K562 (cell line): ENCODE measurements at regions not wholly inside any gene's neighbourhood (a gene's known extent, or its start where the extent isn't known, plus 50 kb on each side); places are given as distances from the start of the nearest gene placed in this dataset.

Experiments used
- ATAC-seq: fragments of 200-7000 bp; cut with Tn5 transposase; 3 replicates; pipeline ENCODE4 v1.9.1; 2020; ENCODE audit warnings: moderate library complexity
- BruUV-seq: library from RNA; stranded (reverse); fragments of 400-500 nt; replicated peaks from 2 replicates; lab custom pipeline; 2021; lab: Mats Ljungman, UMichigan
- CTCF ChIA-PET: fragments of 300-600 bp; formaldehyde crosslinking; extraction: SDS; loops from one replicate; lab custom pipeline; 2021; ENCODE audit warnings: low intra/inter-chr PET ratio; lab: Yijun Ruan, JAX
- POLR2A ChIA-PET: fragments of 300-600, 350-650 bp; sonication (Branson Sonifier 250); formaldehyde crosslinking; extraction: SDS; loops from one replicate; lab custom pipeline; 2021; ENCODE audit warnings: antibody characterized with exemption, inconsistent platforms; lab: Yijun Ruan, JAX
- DNase-seq, 4 experiments: peaks; one replicate each; pipeline versions ENCODE4 v3.0.0 to v3.0.0-alpha.2; 2011 to 2018; ENCODE audit warnings: low spot score in 3 of 4, mixed read lengths in 3 of 4; ENCODE audit errors: extremely low read depth in 1 of 4
- FAIRE-seq: peaks from 2 replicates; lab custom pipeline; 2011; peaks lifted over from hg19 to GRCh38; lab: Jason Lieb, UNC
- H2AFZ ChIP-seq: 2 replicates; pipeline ENCODE4 v1.6.0; 2011; ENCODE audit warnings: low read depth, low read length, control low read depth, inconsistent platforms
- H3K27ac ChIP-seq: fragments of 200-600 bp; 3 replicates; pipeline ENCODE4 v1.8.0; 2011; ENCODE audit warnings: low read depth, mild to moderate bottlenecking, control low read depth, inconsistent platforms, low read length, moderate library complexity, mixed read lengths; ENCODE audit errors: extremely low read depth
- H3K27me3 ChIP-seq, 2 experiments: fragments of 300-600 bp in 1 of 2; 2 replicates in 1 of 2; 3 replicates in 1 of 2; pipeline versions ENCODE4 v1.6.0 to v1.8.0; 2011; ENCODE audit warnings: inconsistent platforms in 2 of 2, low read length in 2 of 2, mild to moderate bottlenecking in 1 of 2, mixed read lengths in 1 of 2, moderate library complexity in 1 of 2; ENCODE audit not compliant: control insufficient read depth in 2 of 2, insufficient read depth in 2 of 2
- H3K36me3 ChIP-seq: fragments of 300-600 bp; 3 replicates; pipeline ENCODE4 v1.8.0; 2011; ENCODE audit warnings: mild to moderate bottlenecking, low read length, inconsistent platforms; ENCODE audit not compliant: control insufficient read depth, insufficient read depth
- H3K4me1 ChIP-seq, 2 experiments: fragments of 200-600 bp in 1 of 2; replicated peaks in 1 of 2; 2 replicates in 1 of 2; 3 replicates in 1 of 2; pipeline versions ENCODE4 v1.5.1 to v1.8.0; 2011; ENCODE audit warnings: inconsistent platforms in 2 of 2, low read length in 2 of 2, mild to moderate bottlenecking in 1 of 2, mixed read lengths in 1 of 2, moderate library complexity in 1 of 2; ENCODE audit not compliant: control insufficient read depth in 2 of 2, insufficient read depth in 2 of 2
- H3K4me2 ChIP-seq: 2 replicates; pipeline ENCODE4 v1.6.1; 2011; ENCODE audit warnings: low read length, control low read depth, inconsistent platforms, mixed read lengths; ENCODE audit not compliant: insufficient read depth
- H3K4me3 ChIP-seq: fragments of 200-600 bp; sonication (generic), shearing (Covaris generic); 2 replicates; pipeline ENCODE4 v1.5.1; 2016; ENCODE audit warnings: control low read depth, inconsistent platforms
- H3K79me2 ChIP-seq: fragments of 200-600 bp; 3 replicates; pipeline ENCODE4 v1.8.0; 2011; ENCODE audit warnings: low read length, inconsistent platforms; ENCODE audit not compliant: control insufficient read depth, insufficient read depth
- H3K9ac ChIP-seq, 2 experiments: 2 replicates each; pipeline versions ENCODE4 v1.6.0 to v1.6.1; 2011; ENCODE audit warnings: low read depth in 2 of 2, low read length in 2 of 2, control low read depth in 1 of 2, inconsistent platforms in 1 of 2, mild to moderate bottlenecking in 1 of 2, mixed read lengths in 1 of 2; ENCODE audit not compliant: insufficient read depth in 1 of 2
- H3K9me1 ChIP-seq: one replicate; pipeline ENCODE4 v1.6.0; 2011; ENCODE audit warnings: inconsistent platforms, mild to moderate bottlenecking, low read length, moderate library complexity; ENCODE audit not compliant: control insufficient read depth, insufficient read depth
- H3K9me3 ChIP-seq: replicated peaks from 2 replicates; pipeline ENCODE4 v1.5.1; 2011; ENCODE audit warnings: low read depth, low read length, inconsistent platforms; ENCODE audit not compliant: control insufficient read depth, insufficient read depth
- H4K20me1 ChIP-seq: replicated peaks from 2 replicates; pipeline ENCODE4 v1.6.1; 2011; ENCODE audit warnings: low read length, inconsistent platforms, mixed read lengths; ENCODE audit not compliant: control insufficient read depth, insufficient read depth
- ATF1 ChIP-seq, 2 experiments: fragments of 450-650 bp in 1 of 2; IDR thresholded peaks; 2 replicates each; pipeline ENCODE4 v1.6.1; 2016; ENCODE audit warnings: missing compliant biosample characterization in 1 of 2, missing genetic modification characterization in 1 of 2
- CBX5 ChIP-seq: IDR thresholded peaks from 2 replicates; pipeline ENCODE4 v1.6.1; 2014; ENCODE audit warnings: low read depth, borderline replicate concordance
- ELK1 ChIP-seq: sonication (generic); formaldehyde crosslinking; IDR thresholded peaks from 2 replicates; pipeline ENCODE4 v1.8.1; 2022; ENCODE audit warnings: missing genetic modification reagents
- GMEB1 ChIP-seq: fragments of 250-450 bp; sonication (Bioruptor Pico); IDR thresholded peaks from 2 replicates; pipeline ENCODE4 v1.4.0; 2020; ENCODE audit warnings: mild to moderate bottlenecking
- GTF2E2 ChIP-seq: fragments of 200-800 bp; sonication (Bioruptor generic); IDR thresholded peaks from 2 replicates; pipeline ENCODE4 v1.6.1; 2016; ENCODE audit warnings: missing genetic modification characterization, missing compliant biosample characterization
- HMGN3 ChIP-seq: IDR thresholded peaks from 2 replicates; pipeline ENCODE4 v1.6.1; 2011; ENCODE audit warnings: borderline replicate concordance, low read depth, mild to moderate bottlenecking, mixed read lengths, low read length; ENCODE audit not compliant: insufficient read length; ENCODE audit errors: extremely low read depth
- MLX ChIP-seq, 2 experiments: fragments of 450-650 bp in 1 of 2; sonication (generic) in 1 of 2; formaldehyde crosslinking; conservative IDR thresholded peaks; 2 replicates each; pipeline versions ENCODE4 v1.4.0 to v1.8.1; 2020 to 2022; ENCODE audit warnings: mild to moderate bottlenecking in 1 of 2, missing genetic modification reagents in 1 of 2
- RAD21 ChIP-seq, 2 experiments: fragments of 250-450 bp in 1 of 2; fragments of 450-650 bp in 1 of 2; sonication (Bioruptor Pico) in 1 of 2; formaldehyde crosslinking in 1 of 2; IDR thresholded peaks in 1 of 2; conservative IDR thresholded peaks in 1 of 2; 2 replicates each; pipeline versions ENCODE4 v1.4.0 to v1.8.0; 2020 to 2022; ENCODE audit warnings: mild to moderate bottlenecking in 2 of 2, moderate library complexity in 1 of 2
- TBP ChIP-seq: optimal IDR thresholded peaks from 2 replicates; pipeline ENCODE3; 2011; ENCODE audit warnings: low read depth, low read length, improper control_type of control experiment
- YBX1 ChIP-seq: fragments of 450-650 bp; IDR thresholded peaks from 2 replicates; pipeline ENCODE4 v1.7.1; 2016; ENCODE audit warnings: mild to moderate bottlenecking
- YY1 ChIP-seq, 3 experiments: IDR thresholded peaks; 2 replicates each; pipeline ENCODE4 v1.6.1; 2011; ENCODE audit warnings: low read length in 2 of 3, mild to moderate bottlenecking in 2 of 3, moderate library complexity in 2 of 3, borderline replicate concordance in 1 of 3, control low read depth in 1 of 3, low read depth in 1 of 3; ENCODE audit not compliant: insufficient read depth in 3 of 3, insufficient replicate concordance in 2 of 3, control insufficient read depth in 1 of 3, insufficient read length in 1 of 3; ENCODE audit errors: extremely low read depth in 1 of 3
- ZBTB11 ChIP-seq, 3 experiments: fragments of 200-800 bp in 1 of 3; fragments of 250-450 bp in 1 of 3; fragments of 450-650 bp in 1 of 3; sonication (Bioruptor Pico) in 1 of 3; sonication (Bioruptor generic) in 1 of 3; formaldehyde crosslinking in 1 of 3; IDR thresholded peaks; 2 replicates each; pipeline versions ENCODE4 v1.6.1 to v1.8.0; 2016 to 2022; ENCODE audit warnings: mild to moderate bottlenecking in 2 of 3, missing genetic modification characterization in 2 of 3, missing compliant biosample characterization in 1 of 3, moderate library complexity in 1 of 3
- ZNF239 ChIP-seq: fragments of 250-450 bp; sonication (Bioruptor Pico); IDR thresholded peaks from 2 replicates; pipeline ENCODE4 v1.4.0; 2020; ENCODE audit warnings: mild to moderate bottlenecking
- ZNF408 ChIP-seq: fragments of 250-450 bp; sonication (Bioruptor Pico); IDR thresholded peaks from 2 replicates; pipeline ENCODE4 v1.4.0; 2020; ENCODE audit warnings: low read depth, mild to moderate bottlenecking, moderate library complexity
- ZNF507 ChIP-seq: conservative IDR thresholded peaks from 2 replicates; pipeline ENCODE4 v1.6.1; 2017; ENCODE audit warnings: missing genetic modification characterization, missing compliant biosample characterization
- WGBS: fragments of 100-300 bp; shearing (Covaris generic); methylation state at CpG from one replicate; pipeline ENCODE4 v1.1.6; 2016; ENCODE audit warnings: low coverage, mixed read lengths; ENCODE audit not compliant: insufficient coverage; ENCODE audit errors: missing lambda C conversion rate; 5-methylcytosine and 5-hydroxymethylcytosine counted together
- in situ Hi-C: fragments of 300-500 bp; cut with MboI; formaldehyde crosslinking; loops from 4 replicates; pipeline ENCODE4 v1.15.0; 2018; ENCODE audit warnings: inconsistent platforms, mixed read lengths
- intact Hi-C: fragments of 100-400 bp; cut with micrococcal nuclease; formaldehyde crosslinking; loops from 2 replicates; pipeline ENCODE4 v1.14.2; 2022

- WGBS, result 0% methylated on average over 5 of the region's 5 CpGs
- no peaks in the 10 kb centered on the region for H3K9me3 ChIP-seq
- no peak overlapping the region for H2AFZ ChIP-seq
- no peak overlapping the region for H3K27ac ChIP-seq
- ATAC-seq, result no peak
- no peaks in the 10 kb centered on the region for H3K36me3 ChIP-seq
- in situ Hi-C loops (no loop called here), intact Hi-C loops (no loop called here)
- no peak for DNase-seq
- no TSS peak for BruUV-seq
- H3K27me3 ChIP-seq, result no peaks in the 10 kb centered on the region
- no peak overlapping the region for H3K4me2 ChIP-seq
- H4K20me1 ChIP-seq, result no peaks in the 10 kb centered on the region
- H3K9me1 ChIP-seq, result no peaks in the 10 kb centered on the region
- no peak overlapping the region for H3K4me3 ChIP-seq
- CTCF ChIA-PET, result no interaction called here
- H3K79me2 ChIP-seq, result no peaks in the 10 kb centered on the region
- POLR2A ChIA-PET, result no interaction called here
- FAIRE-seq, result no peak
- H3K4me1 ChIP-seq, result no peaks in the 10 kb centered on the region
- H3K9ac ChIP-seq, result no peak overlapping the region
- no peak for TF ChIP-seq ATF1 (CRISPR knock-in tag; IDR thresholded peaks at IDR 0.05)
- TF ChIP-seq ATF1 (tag; IDR thresholded peaks at IDR 0.05), result no peak
- no peak for TF ChIP-seq GMEB1 (CRISPR knock-in tag)
- TF ChIP-seq ZNF408 (CRISPR knock-in tag), result no peak
- no peak for TF ChIP-seq MLX (CRISPR knock-in tag; conservative IDR thresholded peaks at IDR 0.05)
- TF ChIP-seq ZNF507 (tag), result no peak
- TF ChIP-seq HMGN3, result no peak
- no peak for TF ChIP-seq ZNF239 (CRISPR knock-in tag)
- no peak for TF ChIP-seq ZBTB11 (CRISPR knock-in tag; IDR thresholded peaks at IDR 0.05)
- TF ChIP-seq YY1 (IDR thresholded peaks at IDR 0.05; ENCODE audit: borderline replicate concordance in 1 of 3, control insufficient read depth in 1 of 3, extremely low read depth in 1 of 3, insufficient read depth in 3 of 3, insufficient read length in 1 of 3, insufficient replicate concordance in 2 of 3, low read depth in 1 of 3, low read length in 2 of 3), result no peak
- TF ChIP-seq CBX5, result no peak
- no peak for TF ChIP-seq RAD21 (CRISPR knock-in tag; conservative IDR thresholded peaks at IDR 0.05 in 1 of 2, IDR thresholded peaks at IDR 0.05 in 1 of 2)
- TF ChIP-seq TBP, result no peak
- no peak for TF ChIP-seq GTF2E2
- TF ChIP-seq ELK1 (CRISPR knock-in tag), result no peak
- TF ChIP-seq YBX1, result no peak
Observed at GRCh38 chr11:25859776-25860175, 472.2 kb upstream of the ANO3 start.
